ENCODE measurements at regions not wholly inside any gene's neighbourhood (a gene's known extent, or its start where the extent isn't known, plus 50 kb on each side); places are given as distances from the start of the nearest gene placed in this dataset.
"Not testable (repeated sequence)": the region's sequence is repeated elsewhere in the genome, so short reads cannot be mapped to it uniquely, and the experiment has no call there.

DNA sequence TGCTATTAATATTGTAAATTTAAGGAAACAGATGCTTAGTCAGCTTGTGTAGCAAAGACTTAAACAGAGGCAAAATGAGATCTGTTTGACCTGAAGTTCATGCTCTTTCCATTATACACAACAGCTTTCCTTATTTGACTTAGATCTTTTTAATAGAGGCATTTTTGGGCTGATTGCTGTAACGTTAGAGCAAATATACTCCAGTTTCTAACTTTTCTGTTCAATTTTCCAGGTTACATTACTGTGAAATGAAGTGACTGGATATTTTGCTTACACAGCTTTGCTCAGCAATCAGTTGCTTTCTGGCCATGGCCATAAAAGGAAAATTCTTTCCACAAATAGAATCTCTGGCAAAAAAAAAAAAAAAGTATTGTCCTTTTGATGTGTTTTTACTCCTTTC, 146.2 kb downstream of the PCDH7 start:
- ATAC-seq (ENCODE audit: low FRiP score in 2 of 2) = no peak
- no peak overlapping the region for H3K27ac ChIP-seq

DNA sequence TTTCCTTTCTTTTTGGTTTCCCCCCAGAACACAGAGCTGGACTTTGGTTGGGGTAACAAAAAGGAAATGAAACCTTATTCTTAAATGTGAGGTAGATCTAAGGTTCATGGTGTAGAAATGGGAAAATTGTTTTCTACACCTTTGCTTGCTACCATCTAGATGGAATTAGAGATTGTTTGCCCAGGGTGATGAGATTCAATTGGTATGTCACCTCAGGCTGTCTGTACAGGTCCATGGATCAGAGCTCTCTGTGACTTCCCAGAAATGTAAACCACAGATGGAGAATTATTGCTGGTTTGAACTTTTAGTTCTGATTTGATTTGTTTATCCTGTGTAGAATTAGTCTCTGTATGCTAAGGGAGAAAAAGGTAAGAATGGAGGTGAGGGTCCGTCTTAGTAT, 146.7 kb downstream of the PCDH7 start:
- H3K4me3 ChIP-seq = no peak overlapping the region
- H3K9me3 ChIP-seq = no peaks in the 10 kb centered on the region
- ATAC-seq (ENCODE audit: low FRiP score in 2 of 2) (no peak), DNase-seq (no peak)
- H3K36me3 ChIP-seq = no peaks in the 10 kb centered on the region
- whole genome bisulfite sequencing, 2 donors = 78 to 88% methylated on average over 1 of the region's 1 CpG
- no peak for TF ChIP-seq POLR2AphosphoS5 (IDR thresholded peaks at IDR 0.05)
- TF ChIP-seq, protein P1, sequence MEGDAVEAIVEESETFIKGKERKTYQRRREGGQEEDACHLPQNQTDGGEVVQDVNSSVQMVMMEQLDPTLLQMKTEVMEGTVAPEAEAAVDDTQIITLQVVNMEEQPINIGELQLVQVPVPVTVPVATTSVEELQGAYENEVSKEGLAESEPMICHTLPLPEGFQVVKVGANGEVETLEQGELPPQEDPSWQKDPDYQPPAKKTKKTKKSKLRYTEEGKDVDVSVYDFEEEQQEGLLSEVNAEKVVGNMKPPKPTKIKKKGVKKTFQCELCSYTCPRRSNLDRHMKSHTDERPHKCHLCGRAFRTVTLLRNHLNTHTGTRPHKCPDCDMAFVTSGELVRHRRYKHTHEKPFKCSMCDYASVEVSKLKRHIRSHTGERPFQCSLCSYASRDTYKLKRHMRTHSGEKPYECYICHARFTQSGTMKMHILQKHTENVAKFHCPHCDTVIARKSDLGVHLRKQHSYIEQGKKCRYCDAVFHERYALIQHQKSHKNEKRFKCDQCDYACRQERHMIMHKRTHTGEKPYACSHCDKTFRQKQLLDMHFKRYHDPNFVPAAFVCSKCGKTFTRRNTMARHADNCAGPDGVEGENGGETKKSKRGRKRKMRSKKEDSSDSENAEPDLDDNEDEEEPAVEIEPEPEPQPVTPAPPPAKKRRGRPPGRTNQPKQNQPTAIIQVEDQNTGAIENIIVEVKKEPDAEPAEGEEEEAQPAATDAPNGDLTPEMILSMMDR (IDR thresholded peaks at IDR 0.05) = no peak
- no peak for TF ChIP-seq EP300 (IDR thresholded peaks at IDR 0.05)
- TF ChIP-seq POLR2A (IDR thresholded peaks at IDR 0.05) = no peak
- H3K27me3 ChIP-seq = no peaks in the 10 kb centered on the region
- no peaks in the 10 kb centered on the region for H3K4me1 ChIP-seq
- no peak overlapping the region for H3K27ac ChIP-seq

More for the DNA sequence above, 146.2 kb downstream of the PCDH7 start:
- Histone ChIP-seq H3K36me3 (no peaks in the 10 kb centered on the region), H3K4me3 (no peak overlapping the region), H3K9me3 (no peaks in the 10 kb centered on the region), H3K4me1 (no peaks in the 10 kb centered on the region), H3K27me3 (no peaks in the 10 kb centered on the region)
- no peak for DNase-seq
- TF ChIP-seq POLR2A (IDR thresholded peaks at IDR 0.05) (no peak), EP300 (IDR thresholded peaks at IDR 0.05) (no peak), POLR2AphosphoS5 (IDR thresholded peaks at IDR 0.05) (no peak)
- TF ChIP-seq, protein P1 (IDR thresholded peaks at IDR 0.05) = no peak
- WGBS, 2 donors = 24 to 30% methylated on average over 1 of the region's 1 CpG

DNA sequence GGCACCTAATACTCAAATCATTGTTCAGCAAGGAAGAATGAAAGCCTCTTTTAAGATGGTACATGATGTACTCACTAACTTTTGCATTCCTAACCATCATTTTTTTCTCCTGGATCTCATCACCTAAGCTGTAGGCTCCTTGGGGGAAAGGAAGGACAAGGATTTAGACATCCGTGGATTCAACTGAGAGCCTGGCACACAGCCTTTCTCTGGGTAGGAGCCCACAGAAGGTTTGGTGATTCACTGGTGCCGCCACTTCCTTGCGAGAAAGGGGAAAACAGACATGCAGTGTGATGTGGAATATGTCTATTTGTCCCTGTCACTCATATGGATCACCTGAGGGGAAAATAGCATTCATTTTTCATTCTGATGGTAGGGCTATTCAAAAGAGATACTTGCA, 147.3 kb downstream of the PCDH7 start:
- Histone ChIP-seq H3K9me3 (no peaks in the 10 kb centered on the region), H3K27me3 (no peaks in the 10 kb centered on the region), H3K4me1 (no peaks in the 10 kb centered on the region), H3K36me3 (no peaks in the 10 kb centered on the region), H3K4me3 (no peak overlapping the region), H3K27ac (no peak overlapping the region)
- ATAC-seq (ENCODE audit: low FRiP score in 2 of 2) = no peak
- WGBS, 2 donors = 84 to 88% methylated on average over 3 of the region's 3 CpGs
- TF ChIP-seq, protein P1 (IDR thresholded peaks at IDR 0.05) = no peak
- TF ChIP-seq POLR2AphosphoS5 (IDR thresholded peaks at IDR 0.05) (no peak), EP300 (IDR thresholded peaks at IDR 0.05) (no peak), POLR2A (IDR thresholded peaks at IDR 0.05) (no peak)
- DNase-seq = no peak

DNA sequence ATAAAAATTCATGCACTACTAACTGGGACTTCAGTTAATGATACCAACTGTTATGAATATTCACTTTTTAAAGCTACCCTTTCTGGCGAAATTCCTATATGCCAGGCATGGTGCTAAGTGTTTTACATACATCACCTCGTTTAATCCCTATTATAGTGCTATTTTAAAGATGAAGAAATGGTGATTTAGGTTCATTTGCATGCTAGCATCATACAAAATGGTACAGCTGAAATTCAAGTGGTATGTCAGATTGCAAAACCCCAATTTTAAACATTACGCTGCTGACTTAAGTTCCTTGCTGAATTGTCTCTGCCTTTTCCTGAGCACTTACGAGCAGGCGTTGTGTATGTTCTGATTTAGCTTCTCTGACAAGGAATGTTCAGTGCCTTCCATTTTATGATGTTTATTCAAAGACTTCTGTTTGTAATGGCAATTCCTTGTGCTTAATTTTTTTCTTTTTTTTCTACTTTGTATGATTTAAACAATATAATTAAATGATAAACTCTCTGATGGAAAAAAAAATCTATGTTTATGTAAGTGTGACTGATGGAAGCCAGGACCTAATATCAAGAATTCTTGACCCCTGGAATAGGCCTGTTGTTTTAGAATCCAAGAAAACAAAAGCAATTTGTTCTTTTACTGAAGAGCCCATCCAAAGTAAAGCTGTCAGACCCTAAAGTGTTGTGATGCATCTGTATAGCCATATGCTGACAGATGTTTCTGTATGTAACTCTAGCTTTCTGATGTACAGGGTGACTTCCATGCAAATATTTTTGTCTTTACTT, 148.1 kb downstream of the PCDH7 start:
- H3K36me3 ChIP-seq = no peaks in the 10 kb centered on the region
- TF ChIP-seq, protein P1 (IDR thresholded peaks at IDR 0.05) = no peak
- TF ChIP-seq POLR2A (IDR thresholded peaks at IDR 0.05) (no peak), POLR2AphosphoS5 (IDR thresholded peaks at IDR 0.05) (no peak), EP300 (IDR thresholded peaks at IDR 0.05) (no peak)
- no peaks in the 10 kb centered on the region for H3K4me1 ChIP-seq
- no peaks in the 10 kb centered on the region for H3K27me3 ChIP-seq
- no peak for ATAC-seq (ENCODE audit: low FRiP score in 2 of 2)
- H3K27ac ChIP-seq = no peak overlapping the region
- 67 to 71% methylated on average over 5 of the region's 5 CpGs for WGBS, 2 donors
- H3K9me3 ChIP-seq = no peaks in the 10 kb centered on the region
- DNase-seq = no peak
- H3K4me3 ChIP-seq = no peak overlapping the region

DNA sequence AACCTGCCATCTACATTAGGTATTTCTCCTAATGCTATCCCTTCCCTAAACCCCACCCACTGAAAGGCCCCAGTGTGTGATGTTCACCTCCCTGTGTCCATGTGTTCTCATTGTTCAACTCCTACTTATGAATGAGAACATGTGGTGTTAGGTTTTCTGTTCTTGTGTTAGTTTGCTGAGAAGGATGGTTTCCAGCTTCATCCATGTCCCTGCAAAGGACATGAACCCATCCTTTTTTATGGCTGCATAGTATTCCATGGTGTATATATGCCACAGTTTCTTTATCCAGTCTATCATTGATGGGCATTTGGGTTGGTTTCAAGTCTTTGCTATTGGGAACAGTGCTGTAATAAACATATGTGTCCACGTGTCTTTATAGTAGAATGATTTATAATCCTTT, 149.2 kb downstream of the PCDH7 start:
- H3K27me3 ChIP-seq; H3K4me1 ChIP-seq; H3K27ac ChIP-seq; DNase-seq; H3K4me3 ChIP-seq; H3K36me3 ChIP-seq; H3K9me3 ChIP-seq; ATAC-seq (ENCODE audit: low FRiP score in 2 of 2): not testable (repeated sequence)
- 86 to 88% methylated on average over 1 of the region's 1 CpG for WGBS, 2 donors
